ENCODE measurements at regions not wholly inside any gene's neighbourhood (a gene's known extent, or its start where the extent isn't known, plus 50 kb on each side); places are given as distances from the start of the nearest gene placed in this dataset.

- no peak for TF ChIP-seq ZNF384 (IDR thresholded peaks at IDR 0.05)
- no peak for TF ChIP-seq SP1 (IDR thresholded peaks at IDR 0.05)
- no peak for TF ChIP-seq TARDBP (IDR thresholded peaks at IDR 0.05)
- no peak for TF ChIP-seq FOXM1 (IDR thresholded peaks at IDR 0.05; ENCODE audit: borderline replicate concordance)
- no peak for TF ChIP-seq SUZ12 (IDR thresholded peaks at IDR 0.05)
- TF ChIP-seq L3MBTL2 (conservative IDR thresholded peaks at IDR 0.05) = no peak
- no peak for TF ChIP-seq HDGF (IDR thresholded peaks at IDR 0.05; ENCODE audit: borderline replicate concordance)
- no peak for TF ChIP-seq LEF1 (IDR thresholded peaks at IDR 0.05; ENCODE audit: borderline replicate concordance)
- TF ChIP-seq PKNOX1 (IDR thresholded peaks at IDR 0.05) = no peak
- no peak for TF ChIP-seq FOXK2 (IDR thresholded peaks at IDR 0.05)
- TF ChIP-seq BHLHE40 (IDR thresholded peaks at IDR 0.05; ENCODE audit: borderline replicate concordance) = no peak
Observed at GRCh38 chr11:37076866-37077265, 478.8 kb upstream of the RAG2 start.
